HT1080 (cell line): ENCODE measurements at regions not wholly inside any gene's neighbourhood (a gene's known extent, or its start where the extent isn't known, plus 50 kb on each side); places are given as distances from the start of the nearest gene placed in this dataset.
A peak's percentile ranks its signal among the peaks of the same experiment; 100 is the strongest.

Experiments used
- DNase-seq: peaks from one replicate; pipeline ENCODE4 v3.0.0-alpha.2; 2015; ENCODE audit warnings: low read depth

DNA sequence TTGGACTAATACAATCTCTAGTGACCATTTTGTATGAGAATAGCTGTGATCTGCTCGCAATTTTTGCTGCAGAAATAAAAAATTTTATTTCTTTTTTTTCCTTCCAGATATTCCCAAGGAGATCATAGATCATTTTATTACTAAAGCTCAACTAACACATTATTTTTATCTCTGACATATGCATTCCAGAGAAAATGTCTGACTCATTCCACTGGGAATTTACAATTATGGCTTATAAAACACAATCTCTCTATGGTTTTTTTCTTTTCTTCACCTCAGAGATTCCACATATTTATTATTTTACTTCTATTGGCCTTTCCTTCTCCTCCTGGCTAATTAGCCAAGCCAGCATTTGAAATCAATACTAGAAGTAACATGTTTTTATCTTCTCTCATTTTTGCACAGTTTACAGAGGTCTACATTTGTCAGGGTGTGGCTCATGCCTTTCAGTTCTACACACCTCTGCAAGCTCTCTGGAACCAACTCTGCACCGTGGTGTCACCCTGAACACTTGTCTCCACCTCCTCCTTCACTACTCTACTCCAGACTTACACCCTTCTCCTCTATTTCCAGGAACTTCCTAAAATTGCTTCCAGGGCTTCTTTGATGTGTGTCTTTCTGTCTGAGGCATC lies 59.8 kb upstream of the GPM6A start:
- peak; percentile 26 for DNase-seq

- no peak for DNase-seq
Measured at GRCh38 chr4:175873707-175874106, 61.6 kb upstream of the GPM6A start.

DNA sequence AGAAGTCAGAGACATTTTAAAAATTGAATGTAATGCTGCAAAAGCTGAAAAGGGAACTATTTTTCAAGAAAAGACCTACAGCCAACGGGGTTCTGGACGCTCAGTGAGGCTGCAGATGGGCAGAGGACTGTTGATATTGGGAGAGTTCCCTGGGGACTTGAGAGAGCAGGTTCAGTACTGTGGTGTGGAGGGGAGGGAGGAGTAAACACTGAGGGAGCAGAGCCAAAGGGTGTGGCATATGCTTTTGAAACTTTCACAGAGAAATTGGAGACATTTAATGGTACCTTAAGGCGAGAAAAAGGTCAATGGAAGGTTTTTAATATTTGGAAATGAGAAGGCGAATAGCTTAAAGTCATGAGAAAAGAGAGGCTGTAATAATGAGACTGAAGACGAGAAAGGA lies 62.2 kb upstream of the GPM6A start:
- DNase-seq: no peak

DNA sequence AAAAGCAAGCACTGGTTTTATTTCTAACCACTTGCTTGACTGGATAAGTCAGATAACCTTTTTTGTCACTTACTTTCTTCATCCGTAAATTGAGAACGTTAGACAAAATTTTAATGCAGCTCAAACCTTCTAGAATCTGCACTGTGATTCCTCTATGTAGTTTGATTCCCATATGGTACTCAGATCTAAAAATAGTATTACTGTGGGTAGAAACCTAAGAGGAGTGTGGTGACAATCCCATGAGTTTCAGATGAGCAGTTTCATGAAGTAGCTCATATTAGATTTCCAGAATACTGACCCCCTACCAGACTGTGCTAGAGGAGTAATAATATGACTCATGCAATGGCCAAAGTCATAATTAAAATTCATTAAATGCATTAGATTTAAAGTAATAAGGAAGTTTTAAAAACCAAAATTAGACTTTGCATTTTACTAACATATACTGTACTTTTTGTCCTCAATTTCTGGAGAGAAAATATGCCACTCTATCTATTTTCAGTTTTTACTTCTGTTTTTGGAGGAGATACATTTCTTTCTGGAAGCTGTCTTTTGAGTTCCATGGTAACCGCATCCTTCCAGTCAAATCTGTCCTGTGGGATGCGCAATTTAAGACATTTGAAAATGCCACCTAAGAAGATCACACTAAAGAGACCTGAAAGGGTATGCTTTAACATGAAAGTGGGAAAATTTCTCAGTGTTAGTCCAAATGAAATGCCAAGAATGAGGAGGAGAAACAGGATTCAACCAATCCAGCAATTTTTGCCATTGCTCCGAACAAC lies 64.1 kb upstream of the GPM6A start:
- DNase-seq: no peak

DNA sequence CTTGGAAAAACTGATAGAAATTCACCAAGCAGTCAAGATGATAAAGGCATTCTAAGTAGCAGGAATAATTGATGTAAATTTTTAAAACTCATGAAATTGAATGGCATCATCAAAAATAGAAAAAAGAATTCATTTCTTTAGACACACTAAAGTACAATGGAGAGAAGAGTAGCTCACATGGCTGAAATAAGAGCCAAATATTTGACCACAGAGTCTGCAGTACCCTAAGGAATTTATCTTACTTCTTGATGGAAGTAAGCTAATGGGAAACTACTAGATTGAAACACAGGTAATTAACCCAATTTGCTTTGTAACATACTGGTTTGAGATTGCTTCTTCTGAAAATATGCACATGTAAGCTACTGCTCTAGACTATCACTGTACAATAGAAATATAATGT lies 70.8 kb upstream of the GPM6A start:
- no peak for DNase-seq

DNA sequence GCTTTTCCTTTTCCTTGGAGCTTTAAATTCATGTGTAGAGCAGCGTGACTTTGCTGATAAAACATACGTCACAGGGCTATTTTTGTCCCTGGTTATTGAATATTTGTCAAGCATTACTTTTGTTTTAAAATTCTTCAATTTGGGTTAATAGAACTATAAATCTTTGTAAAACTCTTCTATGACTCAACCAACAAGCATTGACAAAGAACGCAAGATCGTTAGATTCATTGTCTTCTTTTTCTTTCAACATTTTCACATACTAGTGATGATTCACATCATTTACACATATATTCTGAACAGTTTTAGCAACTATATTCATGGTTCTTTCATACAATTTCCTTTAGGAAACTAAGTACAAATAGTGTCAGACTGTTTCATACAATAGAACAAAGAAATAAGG lies 72.0 kb upstream of the GPM6A start:
- peak; percentile 46 for DNase-seq

DNA sequence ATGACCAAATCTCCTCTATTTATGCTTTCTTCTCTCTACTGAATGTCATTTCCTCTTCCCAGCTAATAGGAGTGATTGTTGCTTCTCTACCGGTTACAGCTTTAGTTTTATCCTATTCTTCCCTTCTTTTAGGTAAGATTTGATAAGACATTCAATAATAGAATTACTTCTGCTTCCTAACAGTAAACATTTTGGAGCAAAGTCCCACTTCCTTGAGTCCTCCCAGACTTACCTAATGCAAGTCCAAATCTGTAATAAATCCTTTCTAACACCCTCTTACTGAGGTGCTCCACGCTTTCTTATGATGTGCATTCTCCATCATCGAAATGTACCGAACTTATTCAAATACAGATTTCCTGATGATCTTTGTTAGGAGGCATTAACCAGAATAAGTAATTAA lies 79.2 kb upstream of the GPM6A start:
- DNase-seq: no peak

DNA sequence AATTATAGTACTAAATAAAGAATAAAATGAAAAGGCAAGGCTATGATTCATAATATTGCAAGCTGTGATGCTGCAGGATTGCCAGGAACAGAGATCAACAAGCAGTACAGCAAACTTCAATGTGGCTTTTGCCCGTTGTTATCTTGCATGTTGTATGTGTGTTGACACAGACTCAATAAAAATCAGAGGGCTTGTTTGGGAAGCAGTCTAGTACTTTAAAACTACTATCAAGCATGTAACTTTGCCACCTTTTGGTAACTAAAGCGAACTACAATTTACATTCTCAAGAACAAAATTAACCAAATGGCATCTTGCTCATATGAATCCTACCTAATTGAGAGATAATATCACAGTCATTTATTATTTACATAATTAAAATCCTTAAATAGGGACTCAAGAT lies 79.8 kb upstream of the GPM6A start:
- peak; percentile 31 for DNase-seq

- no peak for DNase-seq
Measured at GRCh38 chr4:175905925-175906324, 93.9 kb upstream of the GPM6A start.

- no peak for DNase-seq
Measured at GRCh38 chr4:175906384-175906783, 94.3 kb upstream of the GPM6A start.

DNA sequence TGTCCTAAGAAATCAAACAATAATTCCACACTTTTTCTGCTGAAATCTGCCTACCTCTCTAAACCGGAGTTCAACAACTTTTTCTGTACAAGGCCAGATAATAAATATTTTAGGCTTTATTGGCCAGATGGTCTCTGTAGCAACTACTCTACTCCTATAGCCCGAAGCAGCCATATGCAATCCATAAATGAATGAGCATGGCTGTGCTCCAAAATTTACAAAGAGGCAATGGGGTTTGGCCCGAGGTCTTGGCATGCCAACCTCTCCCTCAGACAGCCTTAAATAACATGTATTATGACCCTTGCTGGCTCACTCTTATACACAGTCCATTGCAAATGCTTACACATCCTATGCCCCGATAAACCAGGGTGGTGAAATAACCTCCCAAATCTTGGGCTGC lies 98.6 kb upstream of the GPM6A start:
- DNase-seq: no peak

GRCh38 chr4:175916626-175917351 lies 104.7 kb upstream of the GPM6A start:
- DNase-seq: no peak

DNA sequence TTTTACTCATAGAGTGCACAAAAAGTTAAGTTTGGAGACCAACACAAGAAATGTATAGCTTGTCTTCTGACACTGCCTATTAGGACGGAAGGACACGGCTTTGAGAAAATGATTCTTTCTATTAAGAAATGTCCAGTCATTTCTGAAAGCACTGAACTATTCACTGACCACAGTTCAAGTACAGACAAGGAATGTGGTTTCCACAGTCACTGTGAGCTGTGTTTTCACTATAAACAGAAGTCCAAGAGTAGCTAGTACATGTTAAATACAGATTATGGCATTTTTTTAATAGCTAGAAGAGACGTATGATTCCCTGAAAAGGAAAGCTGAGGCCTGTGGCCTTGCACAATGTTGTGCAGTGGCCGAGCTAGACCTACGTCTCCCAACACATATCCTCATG lies 115.1 kb upstream of the GPM6A start:
- DNase-seq: no peak

- no peak for DNase-seq
Measured at GRCh38 chr4:175929441-175929840, 117.4 kb upstream of the GPM6A start.

GRCh38 chr4:175929932-175930331 lies 117.9 kb upstream of the GPM6A start:
- DNase-seq: no peak

- no peak for DNase-seq
Measured at GRCh38 chr4:175930471-175930870, 118.4 kb upstream of the GPM6A start.

DNA sequence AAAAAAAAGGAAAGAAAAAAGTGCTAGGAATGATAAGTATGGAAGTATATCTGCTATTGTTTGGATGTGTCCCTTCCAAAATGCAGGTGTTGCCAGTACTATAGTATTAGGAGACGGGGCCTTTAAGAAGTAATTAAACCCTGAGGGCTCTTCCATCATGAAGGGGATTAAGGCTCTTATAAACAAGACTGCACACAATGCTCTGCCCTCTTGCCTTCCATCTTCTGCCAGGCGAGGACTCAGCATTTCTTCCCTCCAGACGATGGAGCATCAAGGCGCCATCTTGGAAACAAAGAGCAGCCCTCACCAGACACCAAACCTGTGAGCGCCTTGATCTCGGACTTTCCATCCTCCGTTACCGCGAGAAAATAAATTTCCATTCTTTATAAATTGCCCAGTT lies 120.1 kb upstream of the GPM6A start:
- DNase-seq: no peak

- no peak for DNase-seq
Measured at GRCh38 chr4:175934506-175934905, 122.4 kb upstream of the GPM6A start.

- DNase-seq: peak; percentile 21
Measured at GRCh38 chr4:175935016-175935661, 123.1 kb upstream of the GPM6A start.

- no peak for DNase-seq
Measured at GRCh38 chr4:175944126-175944910, 121.3 kb upstream of the WDR17 start.

DNA sequence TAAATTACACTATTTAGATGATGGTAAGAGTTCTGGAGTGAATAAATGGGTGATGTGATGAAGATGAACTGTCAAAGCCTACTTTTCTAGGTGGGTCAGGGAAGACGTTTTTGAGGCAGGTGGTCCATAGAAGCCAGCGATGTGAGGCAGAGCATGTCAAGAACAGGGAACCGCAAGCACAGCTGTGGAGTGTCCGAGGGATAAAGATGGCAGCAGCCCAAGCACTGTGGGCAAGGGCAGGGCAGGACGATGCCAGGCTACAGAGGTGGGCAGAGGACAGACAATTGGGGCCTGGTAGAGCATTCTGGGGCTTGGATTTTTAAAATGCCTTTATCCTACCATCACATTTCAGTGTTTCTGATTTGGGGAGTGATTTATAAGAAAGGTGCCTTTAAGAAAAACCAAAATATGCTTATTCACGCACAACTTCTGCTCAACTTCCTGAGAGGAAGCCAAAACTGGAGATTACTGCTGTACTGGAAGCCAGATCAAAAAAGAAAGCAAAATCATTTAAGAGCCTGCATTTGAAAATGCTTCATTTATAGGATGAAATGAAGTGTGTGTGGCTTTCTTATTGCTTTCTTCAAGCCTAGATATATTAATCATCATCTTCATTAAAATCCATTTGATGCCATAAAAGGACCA lies 119.0 kb upstream of the WDR17 start:
- no peak for DNase-seq
